Hippocampal formation (tissue), 2 donors: ENCODE measurements at regions not wholly inside any gene's neighbourhood (a gene's known extent, or its start where the extent isn't known, plus 50 kb on each side); places are given as distances from the start of the nearest gene placed in this dataset.

Experiments used
- DNase-seq, 2 donors: peaks; one replicate each; lab custom pipeline; 2025; lab: John Stamatoyannopoulos, UW

DNA sequence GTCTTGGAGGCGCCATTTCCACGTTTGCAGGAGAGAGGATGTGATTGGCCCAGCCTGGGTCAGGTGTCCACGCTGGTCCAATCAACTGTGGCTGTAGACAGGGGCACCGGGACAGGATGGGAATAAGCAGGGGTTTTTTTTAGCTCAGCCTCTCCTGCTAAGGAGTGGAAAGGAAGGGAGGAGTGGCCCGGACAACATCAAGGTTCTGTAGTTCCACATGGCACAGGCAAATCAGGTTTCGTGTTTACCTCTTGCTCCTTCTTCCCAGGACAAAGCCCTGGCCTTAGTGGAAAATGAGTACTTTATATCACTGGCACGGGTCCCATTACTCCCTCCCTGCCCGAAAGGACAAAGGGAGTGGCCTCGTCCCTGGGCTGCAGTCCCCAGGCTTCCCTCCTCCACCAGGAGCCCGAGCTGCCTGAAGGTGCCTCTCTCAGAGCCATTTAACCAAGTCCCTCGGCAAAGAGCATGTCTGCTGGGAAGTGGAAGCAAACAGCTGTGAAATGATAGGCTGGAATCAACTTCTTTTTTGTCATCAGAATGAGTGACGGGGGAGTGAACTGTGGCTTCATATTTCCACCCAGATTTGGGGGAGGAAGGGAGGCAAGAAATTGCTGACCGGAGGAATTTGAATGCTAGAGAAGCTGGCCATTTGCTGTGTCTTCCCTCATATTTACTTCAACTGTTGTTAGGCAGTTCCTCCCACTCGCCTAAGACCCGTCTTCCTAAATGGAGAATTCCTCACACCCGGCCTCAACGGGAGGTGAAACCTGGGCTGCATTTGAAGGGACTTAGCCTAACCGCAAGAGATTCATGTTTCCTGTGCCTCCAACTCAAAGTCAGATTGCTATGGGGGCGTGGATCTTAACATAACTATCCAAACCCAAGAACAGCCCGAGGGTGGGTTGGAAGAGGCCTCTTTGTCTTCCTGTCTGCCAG lies 84.9 kb upstream of the SLC44A3 start:
- DNase-seq = no peak

DNA sequence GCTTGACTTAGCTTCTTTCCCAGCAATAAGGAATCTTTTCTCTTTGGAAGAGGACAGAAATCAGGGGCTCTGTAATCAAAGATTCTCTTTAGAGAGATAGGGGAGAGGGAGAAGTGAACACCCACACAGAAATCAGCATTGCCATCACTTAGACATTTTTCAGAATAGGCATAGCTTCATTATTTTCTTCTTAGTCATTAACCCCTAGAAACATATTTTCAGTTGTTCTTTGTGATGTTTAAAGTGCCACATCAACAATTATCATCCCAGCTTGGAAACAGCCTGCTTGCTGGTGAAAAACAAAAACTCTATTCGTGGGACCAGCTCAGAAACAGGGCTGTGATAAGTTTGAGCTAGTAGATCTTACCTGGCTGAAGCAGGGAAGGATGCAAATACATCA lies 88.3 kb upstream of the SLC44A3 start:
- no peak for DNase-seq

DNA sequence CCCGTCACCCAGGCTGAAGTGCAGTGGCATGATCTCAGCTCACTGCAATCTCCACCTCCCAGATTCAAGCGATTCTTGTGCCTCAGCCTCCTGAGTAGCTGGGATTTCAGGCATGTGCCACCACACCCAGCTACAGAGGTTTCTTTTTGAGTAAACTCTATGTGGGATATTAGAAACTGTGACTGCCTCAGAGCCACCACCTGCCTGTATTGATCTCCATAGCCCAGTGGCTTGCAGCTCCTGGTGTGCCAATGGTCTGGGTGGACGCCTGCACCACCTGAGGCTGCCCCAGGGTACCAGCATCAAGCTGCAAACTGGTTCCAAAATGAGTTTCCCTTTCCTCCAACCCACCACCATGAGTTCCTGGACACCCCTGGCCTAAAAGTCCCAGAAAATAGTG lies 89.7 kb upstream of the SLC44A3 start:
- no peak for DNase-seq

DNA sequence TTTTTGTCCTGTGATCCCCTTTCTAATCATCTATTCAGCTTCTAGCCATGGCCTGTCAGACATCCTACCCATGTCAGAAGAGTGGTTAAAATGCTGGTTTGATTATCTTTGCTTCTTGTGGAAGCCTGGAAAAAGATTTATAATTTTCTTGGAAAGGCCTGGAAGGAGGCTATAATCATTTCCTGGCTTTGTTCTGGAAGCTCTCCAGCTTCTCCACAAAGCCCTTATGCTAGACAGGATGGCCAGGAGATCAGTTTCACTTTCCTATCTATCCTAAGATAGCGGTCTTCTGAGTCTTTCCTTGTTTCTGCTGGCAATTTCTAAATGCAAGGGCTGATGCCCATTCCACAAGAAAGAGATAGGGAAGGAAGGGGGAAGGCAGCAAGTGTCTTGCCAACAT lies 90.9 kb upstream of the SLC44A3 start:
- DNase-seq = no peak

GRCh38 chr1:94727846-94728715 lies 92.1 kb upstream of the SLC44A3 start:
- no peak for DNase-seq

DNA sequence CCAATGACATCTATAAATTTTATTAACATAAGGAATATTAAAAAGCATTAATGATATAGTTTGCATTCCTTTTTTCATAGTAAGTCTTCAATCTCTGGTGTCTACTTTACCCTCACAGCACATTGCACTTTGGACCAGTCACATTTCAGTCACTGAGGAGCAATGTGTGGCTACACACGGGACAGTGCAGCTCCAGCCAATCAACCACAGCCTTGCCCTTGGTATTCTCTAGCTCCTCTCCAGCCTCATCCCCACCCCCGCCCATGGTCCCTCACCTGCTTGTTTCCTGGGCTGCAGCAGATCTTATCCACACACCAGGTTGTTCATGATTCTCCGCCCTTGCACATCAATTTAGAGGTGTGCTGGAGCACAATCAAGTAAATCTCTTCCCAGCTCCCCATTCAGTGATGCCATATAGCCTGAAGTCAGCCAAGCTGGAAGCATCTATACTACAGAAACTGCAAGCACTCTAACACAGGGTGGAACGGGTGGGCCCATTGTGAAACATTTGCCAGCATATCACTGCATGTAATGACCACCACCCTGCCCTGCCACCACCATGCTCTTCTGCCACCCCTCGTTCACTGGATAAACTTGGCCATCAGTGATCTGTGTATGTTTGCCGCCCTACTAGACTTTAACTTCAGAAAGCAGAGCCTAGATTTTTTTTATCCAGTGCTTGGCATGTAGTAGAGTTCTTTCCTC lies 93.0 kb upstream of the SLC44A3 start:
- no peak for DNase-seq

GRCh38 chr1:94725566-94725965 lies 94.6 kb upstream of the SLC44A3 start:
- no peak for DNase-seq

- no peak for DNase-seq
These were observed 96.3 kb upstream of the SLC44A3 start for GRCh38 chr1:94723894-94724293.

- DNase-seq = no peak
These were observed 96.7 kb upstream of the SLC44A3 start for GRCh38 chr1:94723463-94723862.

DNA sequence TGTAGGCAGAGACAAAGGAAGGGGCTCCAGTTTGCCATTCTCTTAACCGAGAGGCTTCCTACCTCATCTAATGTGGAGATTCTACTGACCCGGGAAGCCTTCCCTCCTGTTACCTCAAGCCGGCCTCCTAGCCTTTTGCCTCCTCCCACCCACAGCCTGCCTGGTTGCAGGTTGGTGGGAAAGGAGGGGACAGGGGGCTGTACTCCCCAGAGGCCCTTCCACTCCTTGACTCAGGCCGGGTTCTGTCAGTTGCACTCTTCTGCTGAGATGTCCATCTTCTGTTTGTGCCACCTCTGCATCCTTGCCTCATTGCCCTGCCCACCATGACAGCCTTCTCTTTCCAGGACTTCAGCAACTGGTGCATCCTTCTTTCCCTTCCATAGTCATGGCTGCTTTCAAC lies 98.0 kb upstream of the SLC44A3 start:
- no peak for DNase-seq

DNA sequence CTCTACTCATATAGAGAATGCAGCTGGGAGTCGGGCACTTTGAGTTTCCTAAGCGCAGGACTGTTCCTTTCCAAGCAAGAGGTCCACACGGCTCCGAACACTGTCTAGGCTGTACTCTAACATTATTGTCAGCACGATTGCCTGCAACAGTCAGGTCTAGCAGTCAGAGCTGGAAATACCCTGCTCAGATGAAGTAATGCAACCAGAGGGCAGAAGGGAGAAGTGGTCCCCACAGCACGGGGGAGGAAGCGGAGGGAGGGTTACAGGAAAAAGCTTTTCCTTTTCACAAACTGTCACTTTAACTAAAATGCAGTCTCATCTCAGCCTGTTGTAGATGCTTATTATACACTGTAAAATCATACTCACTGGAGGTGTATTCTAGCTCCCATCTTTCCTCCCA lies 98.9 kb upstream of the SLC44A3 start:
- DNase-seq = no peak

- DNase-seq = no peak
These were observed 100.0 kb upstream of the SLC44A3 start for GRCh38 chr1:94719926-94720793.

GRCh38 chr1:94716965-94717364 lies 103.2 kb upstream of the SLC44A3 start:
- DNase-seq = no peak

DNA sequence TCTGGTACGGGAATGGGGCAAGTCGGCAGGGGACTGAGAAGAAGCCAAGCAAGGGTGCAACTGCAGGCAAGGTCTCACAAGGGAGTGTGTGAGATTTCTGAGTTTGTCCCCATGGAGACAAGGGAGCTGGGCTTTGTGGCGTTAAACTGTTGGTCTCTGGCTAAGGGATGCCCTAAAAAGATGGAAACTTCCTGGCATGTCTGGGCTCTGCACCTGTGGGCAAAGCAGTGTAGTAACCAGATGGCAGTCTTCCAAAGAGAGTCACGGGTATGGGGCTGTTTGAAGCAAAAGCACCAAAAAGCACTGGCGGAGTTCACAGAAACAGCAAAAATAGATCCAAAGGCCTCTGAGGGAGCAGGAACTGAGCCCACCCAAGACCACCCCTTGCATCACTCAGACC lies 104.8 kb upstream of the SLC44A3 start:
- DNase-seq = no peak

- no peak for DNase-seq
These were observed 105.6 kb upstream of the SLC44A3 start for GRCh38 chr1:94714552-94714951.

GRCh38 chr1:94714152-94714551 lies 106.0 kb upstream of the SLC44A3 start:
- no peak for DNase-seq

GRCh38 chr1:94713472-94714141 lies 106.5 kb upstream of the SLC44A3 start:
- DNase-seq = peak in 1 of 2 donors; percentile 28

- no peak for DNase-seq
These were observed 110.1 kb upstream of the SLC44A3 start for GRCh38 chr1:94709891-94710581.

GRCh38 chr1:94708811-94709210 lies 111.3 kb upstream of the SLC44A3 start:
- DNase-seq = no peak

GRCh38 chr1:94708299-94708685 lies 111.9 kb upstream of the SLC44A3 start:
- DNase-seq = no peak
